ENCODE measurements at regions not wholly inside any gene's neighbourhood (a gene's known extent, or its start where the extent isn't known, plus 50 kb on each side); places are given as distances from the start of the nearest gene placed in this dataset.
A peak's percentile ranks its signal among the peaks of the same experiment; 100 is the strongest.
"Not testable (repeated sequence)": the region's sequence is repeated elsewhere in the genome, so short reads cannot be mapped to it uniquely, and the experiment has no call there.

DNA sequence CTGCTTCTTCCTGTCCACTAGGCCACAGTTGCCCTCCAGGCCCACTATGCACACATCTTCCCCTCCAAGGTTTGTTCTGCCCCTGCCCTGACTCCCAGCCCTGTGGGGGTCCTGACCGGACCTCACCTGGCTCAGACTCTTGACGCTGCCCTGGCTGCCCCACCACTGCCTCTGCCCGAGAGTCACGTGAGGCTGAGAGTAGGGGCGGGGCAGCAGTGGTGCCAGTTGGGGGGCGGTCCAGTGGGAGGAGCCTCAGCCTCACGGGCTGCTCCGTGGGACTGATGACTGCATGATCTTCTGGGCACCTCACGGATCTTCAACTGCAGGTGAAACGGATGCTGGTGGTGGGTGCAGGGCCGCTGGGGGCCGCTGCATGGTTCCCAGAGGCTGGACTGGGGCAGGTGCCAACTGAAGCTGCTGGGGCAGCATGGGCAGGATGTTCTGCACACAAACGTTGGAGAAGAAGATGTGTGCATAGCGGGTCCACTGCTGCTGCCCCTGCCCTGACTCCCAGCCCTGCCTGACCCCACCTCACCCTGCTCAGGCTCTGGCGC lies 77.6 kb downstream of the HHIPL2 start:
- DNase-seq; intact Hi-C loops (cut with DNase I); ATAC-seq (ENCODE audit: poor library complexity): not testable (repeated sequence)

DNA sequence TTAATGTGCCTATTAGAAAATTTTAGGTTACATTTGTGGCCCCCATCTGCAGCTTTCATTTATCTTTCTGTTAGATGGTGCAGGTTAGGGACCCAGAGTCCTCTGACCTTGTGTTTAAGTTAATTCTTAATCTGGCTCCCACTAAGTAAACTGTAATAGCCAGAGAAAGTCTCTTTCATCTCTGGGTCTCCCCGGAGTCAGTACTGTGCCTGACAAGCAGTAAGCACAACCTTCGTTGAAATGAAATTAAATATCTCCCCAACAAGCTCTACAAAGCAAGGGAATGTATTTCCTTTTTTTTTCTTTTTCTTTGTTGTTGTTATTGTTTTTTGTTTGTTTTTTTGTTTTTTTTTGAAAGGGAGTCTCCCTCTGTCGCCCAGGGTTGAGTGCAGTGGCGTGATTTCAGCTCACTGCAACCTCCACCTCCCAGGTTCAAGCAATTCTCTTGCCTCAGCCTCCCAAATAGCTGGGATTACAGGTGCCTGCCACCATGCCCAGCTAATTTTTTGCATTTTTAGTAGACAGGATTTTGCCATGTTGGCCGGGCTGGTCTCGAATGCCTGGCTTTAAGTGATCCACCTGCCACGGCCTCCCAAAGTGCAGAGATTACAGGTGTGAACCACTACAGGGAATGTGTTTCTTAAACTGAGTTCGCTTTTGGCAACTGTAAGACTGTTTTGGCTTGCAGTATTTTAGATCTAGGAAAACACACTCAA lies 81.6 kb downstream of the HHIPL2 start:
- no peak for DNase-seq
- intact Hi-C loops (cut with DNase I), result loop anchor here (5.0 kb wide), 1 partner anchor 166 kb away; no protein-coding TSS in a partner anchor
- no peak for ATAC-seq (ENCODE audit: poor library complexity)

DNA sequence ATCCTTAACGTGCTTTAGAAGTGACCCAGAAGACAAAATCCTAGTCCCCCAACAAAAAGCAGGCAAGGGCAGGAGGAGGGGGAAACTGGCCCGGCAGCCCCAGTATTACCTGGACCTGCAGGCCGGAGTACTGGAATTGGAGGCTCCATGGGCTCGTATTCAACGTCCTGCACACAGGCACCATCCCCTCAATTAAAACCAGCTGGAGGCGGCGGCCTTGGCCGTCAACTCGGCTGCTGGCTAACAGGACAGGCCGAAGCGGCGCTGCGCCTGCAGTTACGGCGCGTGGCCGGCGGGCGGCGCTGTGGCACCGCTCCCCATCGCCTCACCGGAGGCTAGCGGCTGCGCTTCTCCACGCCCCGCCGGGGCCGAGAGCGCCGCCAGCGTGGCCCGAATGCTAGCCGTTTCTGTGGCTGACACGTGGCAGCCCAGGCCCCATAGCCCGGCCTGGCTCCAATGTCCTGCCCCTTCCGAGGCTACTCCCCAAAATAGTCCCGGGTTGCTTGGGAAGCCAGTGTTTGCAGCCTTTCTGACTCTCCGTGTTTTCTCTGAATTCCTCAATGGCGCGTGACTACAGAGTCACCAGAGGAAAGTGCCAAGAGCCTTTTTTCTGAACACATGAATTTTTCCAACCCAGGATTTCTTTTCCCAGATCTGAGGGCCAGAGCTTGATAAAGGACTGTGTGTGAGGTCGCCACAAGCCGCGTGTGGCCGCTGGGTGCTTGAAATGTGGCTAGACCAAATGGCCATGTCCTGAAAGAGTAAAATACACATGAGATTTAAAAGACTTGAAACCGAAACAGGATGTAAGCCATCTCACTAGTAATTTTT lies 82.5 kb downstream of the HHIPL2 start:
- peak; percentile 100 for ATAC-seq (ENCODE audit: poor library complexity)
- peak; percentile 95 for DNase-seq
- intact Hi-C loops (cut with DNase I), result loop anchor here (5.0 kb wide), 1 partner anchor 167 kb away; no protein-coding TSS in a partner anchor

GRCh38 chr1:222464841-222465210 lies 83.1 kb downstream of the HHIPL2 start:
- DNase-seq (peak; percentile 63), ATAC-seq (ENCODE audit: poor library complexity) (peak; percentile 20)
- intact Hi-C loops (cut with DNase I), result loop anchor here (5.0 kb wide), 1 partner anchor 167 kb away; no protein-coding TSS in a partner anchor

GRCh38 chr1:222463059-222463730 lies 84.7 kb downstream of the HHIPL2 start:
- DNase-seq, result no peak
- intact Hi-C loops (cut with DNase I), result no loop called here
- ATAC-seq (ENCODE audit: poor library complexity), result no peak

GRCh38 chr1:222462601-222463000 lies 85.3 kb downstream of the HHIPL2 start:
- ATAC-seq (ENCODE audit: poor library complexity) (no peak), DNase-seq (no peak)
- intact Hi-C loops (cut with DNase I), result no loop called here

DNA sequence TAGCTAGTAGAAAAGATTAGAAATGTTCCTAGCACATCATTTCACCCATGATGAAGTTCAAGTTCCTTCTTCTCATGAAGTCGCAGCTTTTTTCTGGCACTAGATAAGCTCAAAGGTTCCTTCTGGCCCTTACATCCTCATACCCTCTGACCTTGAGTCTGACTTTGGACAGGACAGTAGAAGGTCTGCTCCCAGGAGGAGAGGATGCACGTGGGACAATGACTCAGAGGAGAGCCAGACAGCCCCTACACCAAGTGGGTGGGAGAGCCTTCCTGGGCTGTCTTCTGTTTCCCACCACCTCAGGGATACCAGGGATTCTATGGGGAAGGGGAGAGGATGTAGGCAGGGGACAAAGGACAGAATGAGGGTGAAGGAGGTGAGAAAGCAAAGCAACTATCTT lies 86.0 kb downstream of the HHIPL2 start:
- ATAC-seq (ENCODE audit: poor library complexity) (no peak), DNase-seq (no peak)
- intact Hi-C loops (cut with DNase I), result no loop called here

GRCh38 chr1:222459652-222460051 lies 88.3 kb downstream of the HHIPL2 start:
- intact Hi-C loops (cut with DNase I), result loop anchor here (10.0 kb wide), 2 partner anchors 365 to 985 kb away; no protein-coding TSS in a partner anchor

DNA sequence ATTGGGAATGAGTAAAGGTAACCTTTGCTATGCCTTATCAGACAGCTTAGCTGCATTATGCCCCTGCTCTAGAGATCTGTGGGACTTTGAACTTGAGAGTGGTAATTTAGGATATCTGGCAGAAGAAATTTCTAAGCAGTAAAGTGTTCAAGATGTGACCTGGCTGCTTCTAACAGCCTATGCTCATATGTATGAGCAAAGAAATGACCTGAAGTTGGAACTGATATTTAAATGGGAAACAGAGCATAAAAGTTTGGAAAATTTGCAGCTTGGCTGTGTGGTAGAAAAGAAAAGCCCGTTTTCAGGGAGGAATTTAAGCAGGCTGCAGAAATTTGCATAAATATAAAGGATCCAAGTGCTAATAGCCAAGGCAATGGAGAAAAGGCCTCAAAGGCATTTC lies 90.4 kb downstream of the HHIPL2 start:
- intact Hi-C loops (cut with DNase I), result loop anchor here (10.0 kb wide), 2 partner anchors 363 to 983 kb away; no protein-coding TSS in a partner anchor
- ATAC-seq (ENCODE audit: poor library complexity) (no peak), DNase-seq (no peak)

More at GRCh38 chr1:222459652-222460051, 88.3 kb downstream of the HHIPL2 start:
- ATAC-seq (ENCODE audit: poor library complexity) (no peak), DNase-seq (no peak)

- DNase-seq (no peak), ATAC-seq (ENCODE audit: poor library complexity) (no peak)
- intact Hi-C loops (cut with DNase I), result loop anchor here (10.0 kb wide), 2 partner anchors 362 to 982 kb away; no protein-coding TSS in a partner anchor
Observed at GRCh38 chr1:222457084-222457483, 90.8 kb downstream of the HHIPL2 start.

GRCh38 chr1:222455188-222455879 lies 92.6 kb downstream of the HHIPL2 start:
- ATAC-seq (ENCODE audit: poor library complexity) (peak; percentile 98), DNase-seq (peak; percentile 89)
- intact Hi-C loops (cut with DNase I), result loop anchor here (10.0 kb wide), 2 partner anchors 361 to 981 kb away; no protein-coding TSS in a partner anchor

- ATAC-seq (ENCODE audit: poor library complexity) (peak; percentile 72), DNase-seq (no peak)
- intact Hi-C loops (cut with DNase I), result loop anchor here (10.0 kb wide), 2 partner anchors 360 to 980 kb away; no protein-coding TSS in a partner anchor
Observed at GRCh38 chr1:222454782-222455181, 93.1 kb downstream of the HHIPL2 start.

DNA sequence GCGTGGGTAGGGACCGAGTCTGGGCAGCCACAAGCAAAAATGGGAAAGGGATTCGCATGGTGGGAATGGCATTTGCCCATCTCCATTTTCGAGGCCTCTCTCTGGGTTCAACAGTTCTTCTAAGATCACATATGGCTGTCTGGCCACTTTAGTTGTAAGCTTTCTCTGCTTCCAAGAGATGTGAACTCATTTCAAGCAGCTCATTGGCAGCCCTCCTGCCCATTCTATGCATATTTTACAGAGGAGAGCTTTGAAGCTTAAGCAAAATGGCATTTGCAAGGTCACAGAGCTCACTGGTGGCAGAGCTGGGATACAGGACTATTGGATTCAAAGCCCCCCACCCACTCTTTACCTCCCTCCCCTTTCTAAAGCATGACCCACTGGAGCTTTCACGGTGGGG lies 93.7 kb downstream of the HHIPL2 start:
- ATAC-seq (ENCODE audit: poor library complexity) (no peak), DNase-seq (no peak)
- intact Hi-C loops (cut with DNase I), result loop anchor here (10.0 kb wide), 2 partner anchors 359 to 979 kb away; no protein-coding TSS in a partner anchor

DNA sequence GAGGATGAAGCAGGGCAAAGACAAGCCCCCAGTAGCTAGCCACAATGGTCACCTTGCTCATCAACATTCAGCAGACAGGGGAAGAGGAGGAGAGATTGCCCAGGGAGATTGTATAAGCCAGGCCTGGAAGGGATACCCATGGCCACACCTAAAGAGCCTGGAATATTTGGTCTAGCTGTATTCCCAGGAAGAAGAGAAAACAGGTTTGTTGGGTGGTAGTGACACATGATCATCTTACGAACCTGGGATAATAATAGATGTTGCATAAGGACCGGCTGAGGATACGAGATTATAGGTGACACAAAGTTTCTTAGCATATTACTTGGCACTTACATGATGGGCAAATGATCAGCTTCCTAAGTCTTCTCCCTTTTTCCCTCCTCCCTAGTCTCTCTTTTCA lies 95.9 kb downstream of the HHIPL2 start:
- intact Hi-C loops (cut with DNase I), result loop anchor here (10.0 kb wide), 2 partner anchors 357 to 977 kb away; no protein-coding TSS in a partner anchor
- ATAC-seq (ENCODE audit: poor library complexity) (no peak), DNase-seq (no peak)

DNA sequence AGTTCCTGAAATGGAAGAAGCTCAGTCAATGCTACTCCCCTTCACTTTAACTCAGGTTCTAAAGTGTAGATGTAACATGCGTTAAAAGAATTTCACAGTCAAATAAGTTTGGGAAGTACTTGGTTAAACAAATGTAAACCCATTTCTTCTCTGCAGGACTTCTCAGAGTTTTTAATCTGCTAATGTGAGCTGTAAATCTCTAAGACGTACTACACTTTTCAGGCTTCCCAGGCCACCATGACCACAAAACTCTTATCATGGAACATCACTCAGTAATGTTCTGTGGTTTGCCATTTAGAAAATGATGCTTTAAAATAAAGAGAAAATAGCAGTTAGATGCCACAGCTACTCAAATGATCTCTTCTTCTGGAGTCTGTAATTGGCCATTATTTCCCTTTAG lies 104.3 kb downstream of the HHIPL2 start:
- no peak for DNase-seq
- intact Hi-C loops (cut with DNase I), result no loop called here
- no peak for ATAC-seq (ENCODE audit: poor library complexity)

DNA sequence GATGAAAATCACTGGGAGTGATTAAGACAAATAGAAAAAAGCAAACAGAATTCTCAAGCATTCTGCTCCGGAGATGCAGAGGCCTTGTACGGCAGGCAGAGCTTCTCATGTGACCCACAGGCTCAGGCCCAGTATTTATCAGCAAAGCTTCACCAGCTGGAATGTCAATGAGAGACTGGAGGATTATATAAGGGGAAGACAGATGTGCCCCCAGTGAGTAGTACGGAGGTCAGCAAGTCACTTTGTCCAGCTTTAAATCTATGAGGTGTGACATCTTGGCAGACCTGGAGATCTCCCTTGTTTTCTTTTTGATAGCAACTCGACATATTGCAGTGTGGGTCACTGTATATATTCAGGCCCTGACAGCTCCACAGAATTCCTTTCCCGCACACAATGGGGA lies 106.8 kb downstream of the HHIPL2 start:
- no peak for DNase-seq
- ATAC-seq (ENCODE audit: poor library complexity), result peak; percentile 67
- intact Hi-C loops (cut with DNase I), result no loop called here

DNA sequence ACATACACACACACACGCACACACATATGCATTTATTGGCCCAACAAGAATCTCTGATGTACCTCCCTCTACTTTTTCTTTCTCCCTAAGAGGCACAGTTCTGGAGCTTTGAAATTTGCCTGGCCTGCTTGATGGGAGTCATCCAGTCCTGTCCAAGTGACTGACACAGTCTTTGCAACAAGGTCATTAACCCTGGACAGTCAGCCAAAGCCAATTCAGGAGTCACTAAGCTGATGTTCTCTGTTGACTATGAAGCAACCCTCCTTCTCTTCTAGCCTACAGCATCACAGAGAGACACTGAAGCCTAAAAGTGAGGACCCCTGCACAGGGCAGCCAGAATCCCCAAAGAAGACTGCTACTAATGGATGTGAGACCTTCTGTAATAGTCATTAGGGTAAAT lies 123.1 kb downstream of the HHIPL2 start:
- no peak for ATAC-seq (ENCODE audit: poor library complexity)
- no peak for DNase-seq
- intact Hi-C loops (cut with DNase I), result no loop called here

DNA sequence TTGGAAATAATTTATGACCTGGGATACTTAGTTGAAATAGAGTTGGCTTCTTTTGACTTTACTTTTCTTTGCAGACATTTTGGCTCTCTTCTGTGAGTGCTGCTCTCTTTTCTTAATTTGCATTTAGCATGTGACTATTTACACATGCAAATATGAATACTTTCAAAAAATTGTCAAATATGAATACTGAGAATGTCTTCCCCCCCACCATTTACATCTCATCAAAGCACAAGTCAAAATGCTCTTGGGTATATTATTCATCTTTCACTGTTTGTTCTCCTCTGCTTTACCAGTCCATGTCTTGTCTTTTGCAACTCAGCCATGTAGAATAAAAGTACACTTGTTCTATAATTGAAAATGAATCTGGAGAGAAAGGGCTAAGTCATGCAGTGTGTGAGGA lies 126.5 kb downstream of the HHIPL2 start:
- ATAC-seq (ENCODE audit: poor library complexity), result no peak
- intact Hi-C loops (cut with DNase I), result no loop called here
- DNase-seq, result no peak
